Esophagus muscularis mucosa (tissue), 4 donors: ENCODE measurements at regions not wholly inside any gene's neighbourhood (a gene's known extent, or its start where the extent isn't known, plus 50 kb on each side); places are given as distances from the start of the nearest gene placed in this dataset.

Experiments used
- CTCF ChIP-seq, 3 experiments: fragments of 200-600 bp in 2 of 3; fragments of 450-650 bp in 1 of 3; sonication (generic) in 2 of 3; IDR thresholded peaks; one replicate each; pipeline ENCODE4 v1.5.1; 2017 to 2019; ENCODE audit warnings: antibody characterized with exemption in 3 of 3, mild to moderate bottlenecking in 2 of 3, moderate library complexity in 1 of 3
- EP300 ChIP-seq: sonication (generic); formaldehyde crosslinking; IDR thresholded peaks from one replicate; pipeline ENCODE4 v1.6.1; 2017; ENCODE audit warnings: antibody characterized with exemption
- POLR2A ChIP-seq: fragments of 450-650 bp; IDR thresholded peaks from one replicate; pipeline ENCODE4 v1.6.1; 2017; ENCODE audit warnings: antibody characterized with exemption, moderate library complexity, mild to moderate bottlenecking, low read depth
- POLR2AphosphoS5 ChIP-seq, 2 donors: sonication (generic); formaldehyde crosslinking; IDR thresholded peaks; one replicate each; pipeline ENCODE4 v1.6.1; 2017; ENCODE audit warnings: antibody characterized with exemption in 2 of 2

- no peak for TF ChIP-seq CTCF (IDR thresholded peaks at IDR 0.05)
- no peak for TF ChIP-seq POLR2A
- TF ChIP-seq POLR2AphosphoS5 (IDR thresholded peaks at IDR 0.05), result no peak
- no peak for TF ChIP-seq EP300
Observed at GRCh38 chr1:170357750-170358149, 174.2 kb upstream of the GORAB start.
